Left lung (tissue), 4 donors: ENCODE measurements at regions not wholly inside any gene's neighbourhood (a gene's known extent, or its start where the extent isn't known, plus 50 kb on each side); places are given as distances from the start of the nearest gene placed in this dataset.

Experiments used
- ATAC-seq: fragments of 200-7000 bp; cut with Tn5 transposase; one replicate; pipeline ENCODE4 v1.9.1; 2020; ENCODE audit warnings: moderate library complexity
- DNase-seq, 4 donors: peaks; one replicate each; pipeline ENCODE4 v3.0.0-alpha.2; 2013 to 2020
- H3K27ac ChIP-seq, 2 donors: fragments of 200-600 bp; sonication (generic) in 1 of 2; one replicate each; pipeline versions ENCODE4 v1.5.0 to v1.8.0; 2020 to 2021
- H3K27me3 ChIP-seq, 2 donors: fragments of 200-600 bp; sonication (generic) in 1 of 2; one replicate each; pipeline versions ENCODE4 v1.5.0 to v1.8.0; 2020 to 2021
- H3K36me3 ChIP-seq, 2 donors: fragments of 200-600 bp; sonication (generic) in 1 of 2; one replicate each; pipeline versions ENCODE4 v1.5.0 to v1.8.0; 2020 to 2021
- H3K4me1 ChIP-seq, 2 donors: fragments of 200-600 bp; one replicate each; pipeline ENCODE4 v1.8.0; 2021
- H3K4me3 ChIP-seq, 2 donors: fragments of 200-600 bp; sonication (generic) in 1 of 2; one replicate each; pipeline versions ENCODE4 v1.5.0 to v1.8.0; 2020 to 2021; ENCODE audit warnings: mild to moderate bottlenecking in 1 of 2
- H3K9me3 ChIP-seq, 2 donors: fragments of 200-600 bp; sonication (generic) in 1 of 2; one replicate each; pipeline versions ENCODE4 v1.5.0 to v1.8.0; 2020 to 2021
- CTCF ChIP-seq, 2 donors: fragments of 200-600 bp; sonication (generic) in 1 of 2; IDR thresholded peaks; one replicate each; pipeline versions ENCODE4 v1.5.0 to v1.8.0; 2021; ENCODE audit warnings: antibody characterized with exemption in 2 of 2
- intact Hi-C, 2 donors: fragments of 100-400 bp; cut with DNase I; formaldehyde crosslinking; loops; one replicate each; pipeline versions ENCODE4 v1.11.2 to v1.14.2; 2022
- donor health status: DM: no; HTN: yes; CAD: no.
- donor health status: DM: no; HTN: no; CAD: no.

DNA sequence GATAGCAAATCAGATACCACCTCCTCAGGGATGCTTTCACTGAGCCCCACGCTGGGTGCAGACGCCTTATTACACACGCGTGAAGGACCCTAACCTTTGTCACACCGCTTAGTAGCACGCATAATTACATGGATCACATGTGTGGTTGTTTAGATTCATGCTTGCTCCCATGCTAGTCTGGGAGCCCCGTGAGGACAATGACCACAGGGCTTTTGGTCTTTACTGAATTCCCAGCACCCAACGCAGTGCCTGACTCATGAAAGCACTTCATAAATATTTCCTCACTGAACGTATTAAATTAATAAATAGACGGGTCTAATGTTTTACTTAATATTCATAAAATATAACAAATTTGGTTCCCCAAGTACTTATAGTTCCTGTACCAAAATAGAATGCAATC lies 132.5 kb downstream of the ALDH8A1 start:
- Histone ChIP-seq H3K27me3 (no peaks in the 10 kb centered on the region), H3K4me1 (no peaks in the 10 kb centered on the region), H3K4me3 (no peak overlapping the region), H3K9me3 (no peaks in the 10 kb centered on the region), H3K36me3 (no peaks in the 10 kb centered on the region), H3K27ac (no peak overlapping the region)
- DNase-seq (no peak), ATAC-seq (no peak)
- intact Hi-C loops: no loop called here
- TF ChIP-seq CTCF (IDR thresholded peaks at IDR 0.05): no peak

DNA sequence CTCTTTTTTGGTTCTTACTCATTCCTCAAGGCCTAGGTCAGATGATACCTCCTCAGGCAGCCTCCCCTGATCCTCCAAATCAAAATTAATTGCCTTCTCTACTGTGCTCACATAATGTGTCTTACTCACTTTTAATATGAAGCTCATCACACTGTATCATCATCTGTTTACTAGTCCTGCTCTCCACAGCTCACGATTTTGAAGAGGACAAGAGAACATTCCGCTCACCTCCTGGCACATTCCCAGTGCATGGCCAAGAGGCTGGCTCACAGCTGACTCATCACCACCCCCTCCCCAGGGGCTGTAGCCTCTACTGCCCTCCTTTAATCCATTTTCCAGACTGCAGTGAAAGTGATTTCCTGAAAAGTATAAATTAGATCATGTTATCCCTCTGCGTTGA lies 133.1 kb downstream of the ALDH8A1 start:
- no peak overlapping the region for H3K4me3 ChIP-seq

GRCh38 chr6:134816300-134816699 lies 133.6 kb downstream of the ALDH8A1 start:
- no peak overlapping the region for H3K4me3 ChIP-seq
- intact Hi-C loops: no loop called here
- no peaks in the 10 kb centered on the region for H3K36me3 ChIP-seq
- TF ChIP-seq CTCF (IDR thresholded peaks at IDR 0.05): no peak
- H3K27me3 ChIP-seq: no peaks in the 10 kb centered on the region
- H3K9me3 ChIP-seq: no peaks in the 10 kb centered on the region
- no peak overlapping the region for H3K27ac ChIP-seq
- ATAC-seq: no peak
- DNase-seq: no peak
- no peaks in the 10 kb centered on the region for H3K4me1 ChIP-seq

More for the DNA sequence above, 133.1 kb downstream of the ALDH8A1 start:
- no peak overlapping the region for H3K27ac ChIP-seq
- H3K4me1 ChIP-seq: no peaks in the 10 kb centered on the region
- ATAC-seq (no peak), DNase-seq (no peak)
- no peak for TF ChIP-seq CTCF (IDR thresholded peaks at IDR 0.05)
- intact Hi-C loops: no loop called here
- no peaks in the 10 kb centered on the region for H3K9me3 ChIP-seq
- H3K27me3 ChIP-seq: no peaks in the 10 kb centered on the region
- no peaks in the 10 kb centered on the region for H3K36me3 ChIP-seq

GRCh38 chr6:134814076-134814695 lies 135.7 kb downstream of the ALDH8A1 start:
- no peaks in the 10 kb centered on the region for H3K9me3 ChIP-seq
- DNase-seq (no peak), ATAC-seq (no peak)
- H3K4me1 ChIP-seq: no peaks in the 10 kb centered on the region
- no peak overlapping the region for H3K4me3 ChIP-seq
- TF ChIP-seq CTCF (IDR thresholded peaks at IDR 0.05): no peak
- no peaks in the 10 kb centered on the region for H3K27me3 ChIP-seq
- H3K36me3 ChIP-seq: no peaks in the 10 kb centered on the region
- intact Hi-C loops: no loop called here
- H3K27ac ChIP-seq: no peak overlapping the region

DNA sequence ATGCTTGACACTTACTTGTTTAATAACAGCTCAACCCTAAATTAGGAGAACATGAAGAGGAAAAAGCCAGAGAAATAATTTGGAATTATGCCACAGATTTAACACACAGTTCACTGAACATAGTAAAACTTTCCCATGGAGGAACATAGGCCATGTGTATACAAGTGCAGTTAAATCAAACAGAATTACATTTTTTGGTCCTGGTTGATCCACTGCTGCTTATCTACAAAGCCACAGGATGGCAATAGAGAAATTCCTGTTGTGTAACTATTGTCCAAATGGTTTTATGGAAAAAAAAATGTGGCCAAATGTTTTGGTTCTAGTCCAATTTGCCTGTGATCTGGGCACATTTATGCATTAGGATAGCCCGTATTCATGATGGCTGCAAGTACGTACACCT lies 136.8 kb downstream of the ALDH8A1 start:
- Histone ChIP-seq H3K4me1 (no peaks in the 10 kb centered on the region), H3K27me3 (no peaks in the 10 kb centered on the region), H3K36me3 (no peaks in the 10 kb centered on the region), H3K9me3 (no peaks in the 10 kb centered on the region), H3K4me3 (no peak overlapping the region), H3K27ac (no peak overlapping the region)
- ATAC-seq (no peak), DNase-seq (no peak)
- intact Hi-C loops: no loop called here
- no peak for TF ChIP-seq CTCF (IDR thresholded peaks at IDR 0.05)
